Prostate gland (tissue), 2 donors: ENCODE measurements at regions not wholly inside any gene's neighbourhood (a gene's known extent, or its start where the extent isn't known, plus 50 kb on each side); places are given as distances from the start of the nearest gene placed in this dataset.

ENCODE experiments used
- DNase-seq: peaks from one replicate; pipeline ENCODE4 v3.0.0-alpha.2; 2019; ENCODE audit warnings: low spot score
- H3K27ac ChIP-seq, 2 donors: fragments of 200-600 bp; sonication (generic); 2 replicates each; pipeline ENCODE4 v1.5.1; 2017 to 2019
- H3K27me3 ChIP-seq: fragments of 200-600 bp; sonication (generic); replicated peaks from 2 replicates; pipeline ENCODE4 v1.5.1; 2019; ENCODE audit not compliant: insufficient read depth
- H3K36me3 ChIP-seq, 2 donors: fragments of 200-600 bp; sonication (generic); 1 replicate in 1 of 2; 2 replicates in 1 of 2; pipeline versions ENCODE4 v1.5.1 to v1.8.1; 2017 to 2019
- H3K4me1 ChIP-seq: fragments of 200-600 bp; sonication (generic); replicated peaks from 2 replicates; pipeline ENCODE4 v1.5.1; 2019
- H3K4me3 ChIP-seq, 2 donors: fragments of 200-600 bp; sonication (generic); 2 replicates each; pipeline ENCODE4 v1.5.1; 2017 to 2019
- H3K9me3 ChIP-seq: fragments of 200-600 bp; sonication (generic); 2 replicates; pipeline ENCODE4 v1.5.1; 2017
- POLR2A ChIP-seq: fragments of 450-650 bp; IDR thresholded peaks from one replicate; pipeline ENCODE4 v1.6.1; 2016; ENCODE audit warnings: antibody characterized with exemption, mild to moderate bottlenecking
- POLR2AphosphoS5 ChIP-seq: sonication (generic); formaldehyde crosslinking; IDR thresholded peaks from one replicate; pipeline ENCODE4 v1.6.1; 2017; ENCODE audit warnings: antibody characterized with exemption
- WGBS: methylation state at CpG from one replicate; pipeline ENCODE4 v1.1.5; 2018; 5-methylcytosine and 5-hydroxymethylcytosine counted together
- intact Hi-C: fragments of 100-400 bp; cut with DNase I; formaldehyde crosslinking; loops from one replicate; pipeline ENCODE4 v1.14.2; 2022
- TF ChIP-seq, protein P1 (sequence below), 4 experiments: fragments of 200-600 bp in 2 of 4; fragments of 450-650 bp in 2 of 4; sonication (generic) in 2 of 4; IDR thresholded peaks; 1 replicate in 3 of 4; 2 replicates in 1 of 4; pipeline ENCODE4 v1.5.1; 2016 to 2019; ENCODE audit warnings: antibody characterized with exemption in 4 of 4, mild to moderate bottlenecking in 2 of 4, moderate library complexity in 2 of 4

DNA sequence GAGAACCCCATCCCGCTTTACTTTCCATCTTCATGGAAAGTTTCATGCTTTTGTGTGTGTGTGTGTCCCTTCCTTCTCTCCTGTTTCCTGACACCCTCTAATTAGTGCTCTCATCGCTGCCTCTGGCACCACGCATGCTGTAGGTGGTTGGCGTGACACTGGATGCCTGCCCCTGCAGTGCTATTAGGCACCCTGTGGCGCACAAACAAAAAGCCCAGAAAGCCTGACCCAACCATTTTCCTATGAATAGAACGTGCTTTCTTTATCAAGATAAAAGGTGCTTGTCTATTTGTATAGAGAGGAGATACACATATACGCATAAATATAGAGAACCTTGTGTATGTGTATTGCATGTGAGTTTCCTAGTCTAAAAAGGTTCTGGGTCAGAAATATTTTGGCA lies 120.8 kb upstream of the CDCA7L start:
- Histone ChIP-seq H3K4me1 (no peaks in the 10 kb centered on the region), H3K9me3 (no peaks in the 10 kb centered on the region), H3K27ac (no peak overlapping the region), H3K36me3 (no peaks in the 10 kb centered on the region), H3K4me3 (no peak overlapping the region), H3K27me3 (no peaks in the 10 kb centered on the region)
- TF ChIP-seq POLR2AphosphoS5 = no peak
- no peak for TF ChIP-seq POLR2A
- TF ChIP-seq, protein P1, sequence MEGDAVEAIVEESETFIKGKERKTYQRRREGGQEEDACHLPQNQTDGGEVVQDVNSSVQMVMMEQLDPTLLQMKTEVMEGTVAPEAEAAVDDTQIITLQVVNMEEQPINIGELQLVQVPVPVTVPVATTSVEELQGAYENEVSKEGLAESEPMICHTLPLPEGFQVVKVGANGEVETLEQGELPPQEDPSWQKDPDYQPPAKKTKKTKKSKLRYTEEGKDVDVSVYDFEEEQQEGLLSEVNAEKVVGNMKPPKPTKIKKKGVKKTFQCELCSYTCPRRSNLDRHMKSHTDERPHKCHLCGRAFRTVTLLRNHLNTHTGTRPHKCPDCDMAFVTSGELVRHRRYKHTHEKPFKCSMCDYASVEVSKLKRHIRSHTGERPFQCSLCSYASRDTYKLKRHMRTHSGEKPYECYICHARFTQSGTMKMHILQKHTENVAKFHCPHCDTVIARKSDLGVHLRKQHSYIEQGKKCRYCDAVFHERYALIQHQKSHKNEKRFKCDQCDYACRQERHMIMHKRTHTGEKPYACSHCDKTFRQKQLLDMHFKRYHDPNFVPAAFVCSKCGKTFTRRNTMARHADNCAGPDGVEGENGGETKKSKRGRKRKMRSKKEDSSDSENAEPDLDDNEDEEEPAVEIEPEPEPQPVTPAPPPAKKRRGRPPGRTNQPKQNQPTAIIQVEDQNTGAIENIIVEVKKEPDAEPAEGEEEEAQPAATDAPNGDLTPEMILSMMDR (IDR thresholded peaks at IDR 0.05) = no peak
- intact Hi-C loops = no loop called here
- DNase-seq = no peak
- WGBS = 79% methylated on average over 7 of the region's 7 CpGs

DNA sequence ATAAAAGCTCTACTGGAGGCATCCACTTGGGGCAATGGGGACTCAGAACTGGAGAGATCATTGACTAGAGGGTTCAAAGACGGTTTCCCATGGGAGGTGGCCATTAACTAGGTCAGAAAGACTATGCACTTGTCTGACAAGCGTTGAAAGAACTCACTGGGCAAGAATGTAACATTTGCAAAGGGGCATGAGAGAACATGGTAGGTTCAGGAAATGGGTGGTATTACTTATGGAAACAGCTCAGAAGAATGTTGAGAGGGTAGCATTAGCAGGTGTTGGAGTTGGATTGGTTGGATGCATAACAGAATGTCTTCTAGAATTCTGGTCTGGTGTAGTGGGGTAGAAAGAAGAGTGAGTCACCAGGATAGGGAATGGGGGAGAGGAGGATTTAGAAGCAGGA lies 119.1 kb upstream of the CDCA7L start:
- TF ChIP-seq, protein P1 (IDR thresholded peaks at IDR 0.05) = no peak
- TF ChIP-seq POLR2AphosphoS5 = no peak
- no peak for TF ChIP-seq POLR2A
- 86% methylated on average over 2 of the region's 2 CpGs for WGBS
- intact Hi-C loops = no loop called here
- no peaks in the 10 kb centered on the region for H3K27me3 ChIP-seq
- no peaks in the 10 kb centered on the region for H3K36me3 ChIP-seq
- no peak for DNase-seq
- no peaks in the 10 kb centered on the region for H3K4me1 ChIP-seq
- no peak overlapping the region for H3K27ac ChIP-seq
- H3K9me3 ChIP-seq = no peaks in the 10 kb centered on the region
- H3K4me3 ChIP-seq = no peak overlapping the region

DNA sequence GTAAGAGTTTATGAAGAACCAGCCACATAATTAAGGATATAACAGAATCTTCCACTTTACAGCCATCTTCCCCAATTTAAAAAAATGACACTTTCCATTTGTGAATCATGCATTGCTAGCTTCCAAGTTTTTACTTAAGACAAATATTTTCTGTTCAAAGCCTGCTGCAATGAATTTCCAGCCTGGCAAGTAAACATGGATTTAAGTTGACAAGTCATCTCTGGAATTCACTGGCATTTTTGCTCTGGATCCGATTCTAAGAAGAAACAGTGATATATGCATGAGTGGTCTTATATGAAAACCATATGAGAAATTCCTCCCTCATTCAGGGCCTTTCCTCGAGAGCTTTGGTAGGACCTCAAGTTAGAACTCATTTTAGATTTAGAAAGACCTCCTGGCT lies 116.1 kb upstream of the CDCA7L start:
- H3K27me3 ChIP-seq = no peaks in the 10 kb centered on the region
- no peaks in the 10 kb centered on the region for H3K36me3 ChIP-seq
- 45% methylated on average over 2 of the region's 2 CpGs for WGBS
- DNase-seq = no peak
- no peaks in the 10 kb centered on the region for H3K9me3 ChIP-seq
- no peaks in the 10 kb centered on the region for H3K4me1 ChIP-seq
- no peak overlapping the region for H3K4me3 ChIP-seq
- intact Hi-C loops = no loop called here
- no peak overlapping the region for H3K27ac ChIP-seq
- TF ChIP-seq POLR2A = no peak
- TF ChIP-seq POLR2AphosphoS5 = no peak
- TF ChIP-seq, protein P1 (IDR thresholded peaks at IDR 0.05) = no peak

DNA sequence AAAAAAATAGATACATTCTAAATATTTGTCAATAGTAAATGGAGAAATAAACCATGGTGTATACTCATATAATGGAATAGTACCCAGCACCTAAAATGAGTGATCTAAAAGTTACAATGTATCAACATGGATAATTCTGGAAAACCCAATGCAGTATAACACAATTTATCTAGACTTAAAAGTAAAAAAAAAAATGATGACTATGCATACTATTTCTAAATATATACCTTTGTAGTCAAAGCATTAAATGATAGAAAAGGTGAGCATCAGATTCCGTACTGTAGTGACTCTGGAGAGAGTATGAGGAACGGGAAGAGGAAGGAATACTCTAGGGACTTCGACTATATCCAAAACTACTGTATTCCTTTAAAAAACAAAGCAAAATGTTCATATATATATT lies 115.2 kb upstream of the CDCA7L start:
- TF ChIP-seq POLR2A (no peak), POLR2AphosphoS5 (no peak)
- TF ChIP-seq, protein P1 (IDR thresholded peaks at IDR 0.05) = no peak
- 91% methylated on average over 3 of the region's 3 CpGs for whole genome bisulfite sequencing

DNA sequence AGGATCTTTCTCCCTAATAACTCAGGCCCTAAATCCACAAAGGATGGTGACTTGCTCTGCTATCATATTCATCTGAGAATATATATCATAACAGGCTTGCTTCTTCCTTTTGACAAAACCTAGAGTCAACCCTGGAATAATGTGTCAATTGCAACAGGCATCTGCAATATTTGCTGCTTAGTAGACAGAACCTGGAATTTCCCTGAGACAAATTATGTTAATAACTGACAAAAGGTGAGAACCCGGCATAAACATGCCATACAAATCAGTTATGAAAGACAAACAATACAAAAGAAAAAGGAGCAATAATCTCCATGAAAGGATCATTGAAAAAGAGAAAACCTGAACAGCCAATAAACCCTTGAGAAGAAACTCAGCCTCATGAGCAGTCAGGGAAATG lies 114.5 kb upstream of the CDCA7L start:
- 82% methylated on average over 1 of the region's 1 CpG for WGBS
- DNase-seq = no peak

More for the DNA sequence above, 115.2 kb upstream of the CDCA7L start:
- Histone ChIP-seq H3K4me1 (no peaks in the 10 kb centered on the region), H3K4me3 (no peak overlapping the region), H3K27me3 (no peaks in the 10 kb centered on the region), H3K36me3 (no peaks in the 10 kb centered on the region), H3K9me3 (no peaks in the 10 kb centered on the region), H3K27ac (no peak overlapping the region)
- intact Hi-C loops = no loop called here
- DNase-seq = no peak

More for the DNA sequence above, 114.5 kb upstream of the CDCA7L start:
- H3K27ac ChIP-seq = no peak overlapping the region
- intact Hi-C loops = no loop called here
- no peaks in the 10 kb centered on the region for H3K27me3 ChIP-seq
- H3K9me3 ChIP-seq = no peaks in the 10 kb centered on the region
- no peak overlapping the region for H3K4me3 ChIP-seq
- no peaks in the 10 kb centered on the region for H3K4me1 ChIP-seq
- no peaks in the 10 kb centered on the region for H3K36me3 ChIP-seq
- TF ChIP-seq, protein P1 (IDR thresholded peaks at IDR 0.05) = no peak
- TF ChIP-seq POLR2A (no peak), POLR2AphosphoS5 (no peak)
